Astrocyte of the cerebellum (primary cell): ENCODE measurements at regions not wholly inside any gene's neighbourhood (a gene's known extent, or its start where the extent isn't known, plus 50 kb on each side); places are given as distances from the start of the nearest gene placed in this dataset.

Experiments
- DNase-seq: peaks from one replicate; pipeline ENCODE4 v3.0.0-alpha.2; 2011; ENCODE audit warnings: low read depth
- H3K4me3 ChIP-seq: 2 replicates; pipeline ENCODE4 v1.5.1; 2011; ENCODE audit warnings: mild to moderate bottlenecking, low read depth, low read length, moderate library complexity
- CTCF ChIP-seq: IDR thresholded peaks from 2 replicates; pipeline ENCODE4 v1.5.1; 2012; ENCODE audit warnings: low read length, low read depth, moderate library complexity, mild to moderate bottlenecking; ENCODE audit errors: missing control alignments
- in situ Hi-C: cut with HindIII; loops from 2 replicates; pipeline ENCODE4 v1.10.0; 2017; ENCODE audit warnings: low sequenced_read_pairs

DNA sequence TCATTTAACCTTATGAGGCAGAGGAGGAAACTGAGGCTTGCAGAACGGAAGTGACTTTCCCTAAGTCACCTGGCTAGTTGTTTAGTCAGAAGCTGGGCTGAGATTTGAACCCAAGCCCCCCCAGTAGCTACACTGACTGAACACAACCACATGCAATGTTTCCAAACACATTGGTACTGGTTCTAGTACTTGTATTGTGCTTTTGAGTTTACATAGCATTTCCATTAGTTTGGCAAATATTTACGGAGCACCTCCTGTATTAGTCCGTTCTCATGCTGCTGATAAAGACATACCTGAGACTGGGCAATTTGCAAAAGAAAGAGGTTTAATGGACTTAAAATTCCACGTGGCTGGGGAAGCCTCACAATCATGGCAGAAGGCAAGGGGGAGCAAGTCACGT lies 56.3 kb upstream of the ITGA11 start:
- no peak for TF ChIP-seq CTCF
- no peak for DNase-seq
- in situ Hi-C loops, result no loop called here
- H3K4me3 ChIP-seq, result no peak overlapping the region

DNA sequence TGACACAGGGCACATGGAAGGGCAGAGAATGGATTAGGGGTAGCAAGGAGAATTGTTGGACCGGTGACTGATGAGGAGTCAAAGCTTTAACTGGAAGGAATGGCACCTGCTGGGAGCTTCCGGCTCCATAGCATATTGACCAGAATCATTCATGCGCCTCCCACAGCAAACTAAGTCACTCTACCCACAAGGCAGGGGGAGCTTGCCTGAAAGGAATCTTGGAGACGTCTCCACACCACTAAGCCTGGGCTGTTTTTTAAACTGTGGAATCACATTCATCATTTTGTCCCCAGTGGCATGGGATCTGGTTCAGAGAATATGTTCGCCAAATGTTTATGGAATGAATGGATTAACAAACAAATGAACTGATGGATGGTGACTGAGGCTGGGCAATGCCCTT lies 57.0 kb upstream of the ITGA11 start:
- DNase-seq, result no peak
- TF ChIP-seq CTCF, result no peak
- in situ Hi-C loops, result no loop called here
- no peak overlapping the region for H3K4me3 ChIP-seq

DNA sequence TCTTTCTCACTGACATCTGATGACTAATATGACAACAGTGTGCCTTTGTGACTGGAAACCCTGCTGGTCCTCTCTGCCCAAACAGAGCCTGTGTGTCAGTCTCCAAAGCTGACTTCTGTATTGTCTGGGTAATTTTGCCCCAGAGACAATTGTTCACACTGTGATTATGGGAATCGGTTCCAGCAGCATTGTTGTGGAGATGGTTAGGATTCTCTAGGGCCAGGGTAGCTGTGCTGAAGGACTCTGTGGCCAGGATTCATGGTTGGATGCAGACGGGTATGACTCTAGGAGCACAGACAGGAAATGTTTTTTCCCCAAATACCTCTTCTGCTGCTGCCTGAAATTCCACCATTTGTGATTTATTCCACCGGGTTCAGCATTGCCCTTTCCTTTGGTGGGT lies 57.5 kb upstream of the ITGA11 start:
- in situ Hi-C loops, result no loop called here
- no peak for DNase-seq
- TF ChIP-seq CTCF, result no peak
- H3K4me3 ChIP-seq, result no peak overlapping the region

DNA sequence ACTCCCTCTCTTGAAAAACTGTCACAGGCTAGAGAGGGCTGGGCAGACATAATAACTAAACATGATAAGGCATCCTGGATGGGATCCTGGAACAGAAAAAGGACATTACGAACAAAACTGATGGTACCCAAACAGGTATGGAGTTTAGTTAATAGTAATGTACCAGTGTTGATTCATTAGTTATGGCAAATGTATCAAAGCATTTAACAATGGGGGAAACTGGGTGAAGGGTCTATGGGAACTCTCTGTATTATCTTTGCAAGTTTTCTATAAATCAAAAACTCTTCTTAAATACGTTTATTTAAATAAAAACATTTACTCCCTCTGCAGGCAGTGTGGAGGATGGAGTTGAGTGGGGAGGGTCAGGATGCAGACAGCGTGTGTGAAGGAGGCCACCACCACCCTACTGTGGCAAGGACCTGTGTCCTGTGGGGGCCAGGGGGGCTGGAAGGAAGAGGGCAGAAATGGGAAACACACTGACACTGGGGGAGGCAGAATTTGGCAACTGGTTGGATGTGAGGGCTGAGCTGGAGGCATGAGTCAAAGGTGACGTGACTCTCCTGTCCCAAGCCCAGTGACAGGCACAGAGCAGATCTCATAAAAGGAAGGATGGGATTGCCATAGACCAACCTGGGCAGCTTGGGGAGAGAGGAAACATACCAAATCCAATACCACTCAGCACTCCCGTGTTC lies 59.6 kb upstream of the ITGA11 start:
- H3K4me3 ChIP-seq, result no peak overlapping the region
- TF ChIP-seq CTCF, result no peak
- in situ Hi-C loops, result no loop called here

DNA sequence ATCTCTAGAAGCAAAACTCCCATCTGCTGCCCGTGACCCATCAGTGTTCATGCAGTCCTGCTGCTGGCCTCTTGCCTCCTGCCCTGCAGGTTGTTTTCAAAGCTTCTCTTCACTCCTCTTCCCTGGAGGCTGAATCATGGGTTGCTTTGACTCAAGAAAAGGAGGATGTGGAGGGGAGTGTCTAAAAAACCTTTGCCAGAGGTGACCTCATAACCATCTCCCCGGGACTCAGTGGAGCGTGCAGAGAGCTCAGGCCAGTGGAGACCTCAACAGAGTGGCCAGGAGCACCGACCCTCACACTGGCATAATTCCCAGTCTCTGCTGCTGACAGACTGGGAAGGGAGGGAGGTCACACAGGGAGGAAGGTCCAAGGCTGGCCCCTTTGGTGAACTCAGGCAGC lies 60.9 kb upstream of the ITGA11 start:
- no peak for TF ChIP-seq CTCF
- in situ Hi-C loops, result no loop called here
- no peak for DNase-seq
- no peak overlapping the region for H3K4me3 ChIP-seq

More for the DNA sequence above, 59.6 kb upstream of the ITGA11 start:
- DNase-seq, result no peak

DNA sequence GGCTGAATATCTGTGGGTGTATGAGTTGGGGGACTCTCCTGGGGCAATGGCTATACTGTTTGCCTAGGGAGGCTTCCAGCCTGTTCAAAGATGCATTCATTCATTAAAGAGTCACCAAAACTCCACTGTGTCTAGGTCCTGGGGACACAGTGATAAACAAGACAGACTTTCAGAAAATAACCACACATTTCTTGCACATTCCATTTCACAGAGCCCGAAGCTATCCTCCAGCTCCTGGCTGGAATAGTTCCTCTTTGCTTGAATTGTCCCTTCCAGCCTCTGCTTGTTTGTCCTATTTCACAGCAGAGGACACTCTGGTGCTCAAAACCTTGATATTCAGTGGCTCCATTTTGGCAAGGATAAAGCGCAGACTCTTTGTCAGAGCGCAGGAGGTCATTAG lies 61.7 kb upstream of the ITGA11 start:
- no peak for DNase-seq
- in situ Hi-C loops, result no loop called here
- no peak for TF ChIP-seq CTCF
- H3K4me3 ChIP-seq, result no peak overlapping the region

DNA sequence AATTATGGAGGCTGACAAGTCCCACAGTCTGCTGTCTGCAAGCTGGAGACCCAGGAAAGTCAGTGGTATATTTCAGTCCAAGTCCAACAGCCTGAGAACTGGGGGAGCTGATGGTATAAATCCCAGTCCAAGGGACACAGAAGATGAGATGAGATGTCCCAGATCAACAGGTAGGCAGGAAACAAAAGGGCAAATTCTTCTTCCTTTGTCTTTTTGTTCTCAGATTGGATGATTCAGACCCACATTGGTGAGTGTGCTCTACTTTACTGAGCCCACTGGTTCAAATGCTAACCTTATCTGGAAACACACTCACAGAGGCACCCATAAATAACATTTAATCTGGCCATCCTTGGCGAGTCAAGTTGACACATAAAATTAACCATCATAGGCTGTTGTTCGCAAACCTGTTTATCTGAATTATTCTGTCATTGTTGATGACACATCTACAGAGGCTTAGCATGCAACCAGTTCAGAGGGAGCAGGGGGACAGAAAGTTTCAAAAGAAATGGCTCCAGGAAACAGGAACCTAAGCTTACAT lies 62.7 kb upstream of the ITGA11 start:
- TF ChIP-seq CTCF, result no peak
- in situ Hi-C loops, result loop anchor here (5.0 kb wide), 1 partner anchor 43 kb away; no protein-coding TSS in a partner anchor
- H3K4me3 ChIP-seq, result no peak overlapping the region
- DNase-seq, result no peak
